ENCODE measurements at regions not wholly inside any gene's neighbourhood (a gene's known extent, or its start where the extent isn't known, plus 50 kb on each side); places are given as distances from the start of the nearest gene placed in this dataset.

- Mint-ChIP-seq H3K27ac (no peak overlapping the region), H3K27me3 (peaks cover 28% of the 10 kb centered on the region)
- no peaks in the 10 kb centered on the region for H3K9me3 ChIP-seq (ENCODE audit: control insufficient read depth, low read length, poor library complexity, severe bottlenecking)
Measured at GRCh38 chr17:79230576-79230975, 156.0 kb downstream of the ENGASE start.

GRCh38 chr17:79226037-79226436 is 151.4 kb downstream of the ENGASE start:
- H3K27ac Mint-ChIP-seq: no peak overlapping the region
- H3K27me3 Mint-ChIP-seq: peaks cover 62% of the 10 kb centered on the region
- no peak for ATAC-seq

More at GRCh38 chr17:79230576-79230975, 156.0 kb downstream of the ENGASE start:
- ATAC-seq: no peak
- Mint-ChIP-seq H3K36me3 (ENCODE audit: low read depth) (no peaks in the 10 kb centered on the region), H3K4me3 (no peak overlapping the region), H3K4me1 (no peaks in the 10 kb centered on the region)
- no peak for DNase-seq

GRCh38 chr17:79224903-79225302 is 150.3 kb downstream of the ENGASE start:
- Mint-ChIP-seq H3K36me3 (ENCODE audit: low read depth) (peaks cover 5% of the 10 kb centered on the region), H3K4me3 (no peak overlapping the region), H3K27ac (no peak overlapping the region), H3K27me3 (peaks cover 71% of the 10 kb centered on the region), H3K4me1 (peaks cover 5% of the 10 kb centered on the region)
- no peaks in the 10 kb centered on the region for H3K9me3 ChIP-seq (ENCODE audit: control insufficient read depth, low read length, poor library complexity, severe bottlenecking)
- DNase-seq (no peak), ATAC-seq (no peak)

More at GRCh38 chr17:79226037-79226436, 151.4 kb downstream of the ENGASE start:
- DNase-seq: no peak
- no peaks in the 10 kb centered on the region for H3K9me3 ChIP-seq (ENCODE audit: control insufficient read depth, low read length, poor library complexity, severe bottlenecking)
- no peaks in the 10 kb centered on the region for H3K36me3 Mint-ChIP-seq (ENCODE audit: low read depth)
- H3K4me3 Mint-ChIP-seq: no peak overlapping the region
- H3K4me1 Mint-ChIP-seq: no peaks in the 10 kb centered on the region

GRCh38 chr17:79224476-79224875 is 149.9 kb downstream of the ENGASE start:
- H3K4me1 Mint-ChIP-seq: peaks cover 5% of the 10 kb centered on the region
- peaks cover 72% of the 10 kb centered on the region for H3K27me3 Mint-ChIP-seq
- no peak overlapping the region for H3K4me3 Mint-ChIP-seq
- H3K36me3 Mint-ChIP-seq (ENCODE audit: low read depth): peaks cover 5% of the 10 kb centered on the region
- ATAC-seq: no peak
- H3K9me3 ChIP-seq (ENCODE audit: control insufficient read depth, low read length, poor library complexity, severe bottlenecking): no peaks in the 10 kb centered on the region
- no peak for DNase-seq
- no peak overlapping the region for H3K27ac Mint-ChIP-seq

- peaks cover 5% of the 10 kb centered on the region for H3K4me1 Mint-ChIP-seq
- no peak overlapping the region for H3K4me3 Mint-ChIP-seq
- ATAC-seq: no peak
- peaks cover 5% of the 10 kb centered on the region for H3K36me3 Mint-ChIP-seq (ENCODE audit: low read depth)
- H3K9me3 ChIP-seq (ENCODE audit: control insufficient read depth, low read length, poor library complexity, severe bottlenecking): no peaks in the 10 kb centered on the region
- H3K27ac Mint-ChIP-seq: no peak overlapping the region
- DNase-seq: no peak
- peaks cover 77% of the 10 kb centered on the region for H3K27me3 Mint-ChIP-seq
Measured at GRCh38 chr17:79223953-79224352, 149.3 kb downstream of the ENGASE start.

GRCh38 chr17:79223471-79223870 is 148.8 kb downstream of the ENGASE start:
- Mint-ChIP-seq H3K27me3 (peaks cover 78% of the 10 kb centered on the region), H3K27ac (no peak overlapping the region), H3K4me3 (no peak overlapping the region), H3K4me1 (peaks cover 5% of the 10 kb centered on the region), H3K36me3 (ENCODE audit: low read depth) (peaks cover 5% of the 10 kb centered on the region)
- ATAC-seq (no peak), DNase-seq (no peak)
- H3K9me3 ChIP-seq (ENCODE audit: control insufficient read depth, low read length, poor library complexity, severe bottlenecking): no peaks in the 10 kb centered on the region

GRCh38 chr17:79221597-79221996 is 147.0 kb downstream of the ENGASE start:
- DNase-seq (no peak), ATAC-seq (no peak)
- H3K27me3 Mint-ChIP-seq: peaks cover 81% of the 10 kb centered on the region
- H3K27ac Mint-ChIP-seq: no peak overlapping the region
- H3K9me3 ChIP-seq (ENCODE audit: control insufficient read depth, low read length, poor library complexity, severe bottlenecking): no peaks in the 10 kb centered on the region
- peaks cover 5% of the 10 kb centered on the region for H3K36me3 Mint-ChIP-seq (ENCODE audit: low read depth)
- H3K4me3 Mint-ChIP-seq: no peak overlapping the region
- peaks cover 5% of the 10 kb centered on the region for H3K4me1 Mint-ChIP-seq

- peak; percentile 25 for ATAC-seq
- H3K36me3 Mint-ChIP-seq (ENCODE audit: low read depth): peaks cover 5% of the 10 kb centered on the region
- peaks cover 5% of the 10 kb centered on the region for H3K4me1 Mint-ChIP-seq
- no peak overlapping the region for H3K27ac Mint-ChIP-seq
- DNase-seq: no peak
- peak overlapping the region; percentile 85 for H3K4me3 Mint-ChIP-seq
- H3K9me3 ChIP-seq (ENCODE audit: control insufficient read depth, low read length, poor library complexity, severe bottlenecking): no peaks in the 10 kb centered on the region
- peaks cover 79% of the 10 kb centered on the region for H3K27me3 Mint-ChIP-seq
Measured at GRCh38 chr17:79220713-79221291, 146.2 kb downstream of the ENGASE start.

- H3K27me3 Mint-ChIP-seq: peaks cover 79% of the 10 kb centered on the region
- H3K9me3 ChIP-seq (ENCODE audit: control insufficient read depth, low read length, poor library complexity, severe bottlenecking): no peaks in the 10 kb centered on the region
- ATAC-seq (no peak), DNase-seq (no peak)
- peak overlapping the region; percentile 85 for H3K4me3 Mint-ChIP-seq
- peaks cover 8% of the 10 kb centered on the region for H3K4me1 Mint-ChIP-seq
- H3K36me3 Mint-ChIP-seq (ENCODE audit: low read depth): peaks cover 5% of the 10 kb centered on the region
- no peak overlapping the region for H3K27ac Mint-ChIP-seq
Measured at GRCh38 chr17:79220201-79220712, 145.6 kb downstream of the ENGASE start.

GRCh38 chr17:79219208-79219935 is 144.7 kb downstream of the ENGASE start:
- peaks cover 75% of the 10 kb centered on the region for H3K27me3 Mint-ChIP-seq
- H3K36me3 Mint-ChIP-seq (ENCODE audit: low read depth): peaks cover 5% of the 10 kb centered on the region
- H3K9me3 ChIP-seq (ENCODE audit: control insufficient read depth, low read length, poor library complexity, severe bottlenecking): no peaks in the 10 kb centered on the region
- ATAC-seq (no peak), DNase-seq (no peak)
- H3K4me3 Mint-ChIP-seq: no peak overlapping the region
- H3K4me1 Mint-ChIP-seq: peaks cover 9% of the 10 kb centered on the region
- no peak overlapping the region for H3K27ac Mint-ChIP-seq

GRCh38 chr17:79218825-79219200 is 144.2 kb downstream of the ENGASE start:
- Mint-ChIP-seq H3K27me3 (peaks cover 75% of the 10 kb centered on the region), H3K4me1 (peaks cover 9% of the 10 kb centered on the region), H3K27ac (no peak overlapping the region), H3K36me3 (ENCODE audit: low read depth) (peaks cover 5% of the 10 kb centered on the region), H3K4me3 (no peak overlapping the region)
- DNase-seq (no peak), ATAC-seq (no peak)
- no peaks in the 10 kb centered on the region for H3K9me3 ChIP-seq (ENCODE audit: control insufficient read depth, low read length, poor library complexity, severe bottlenecking)

GRCh38 chr17:79218175-79218824 is 143.7 kb downstream of the ENGASE start:
- Mint-ChIP-seq H3K4me1 (peaks cover 9% of the 10 kb centered on the region), H3K27ac (no peak overlapping the region), H3K4me3 (no peak overlapping the region), H3K36me3 (ENCODE audit: low read depth) (peaks cover 5% of the 10 kb centered on the region), H3K27me3 (peaks cover 74% of the 10 kb centered on the region)
- no peak for ATAC-seq
- no peak for DNase-seq
- H3K9me3 ChIP-seq (ENCODE audit: control insufficient read depth, low read length, poor library complexity, severe bottlenecking): no peaks in the 10 kb centered on the region

- H3K36me3 Mint-ChIP-seq (ENCODE audit: low read depth): peaks cover 5% of the 10 kb centered on the region
- peaks cover 72% of the 10 kb centered on the region for H3K27me3 Mint-ChIP-seq
- H3K4me3 Mint-ChIP-seq: no peak overlapping the region
- H3K4me1 Mint-ChIP-seq: peaks cover 9% of the 10 kb centered on the region
- no peak overlapping the region for H3K27ac Mint-ChIP-seq
- DNase-seq: no peak
- H3K9me3 ChIP-seq (ENCODE audit: control insufficient read depth, low read length, poor library complexity, severe bottlenecking): no peaks in the 10 kb centered on the region
- no peak for ATAC-seq
Measured at GRCh38 chr17:79217473-79218135, 143.0 kb downstream of the ENGASE start.

All from T-helper 17 cell (primary cell).